GM12892 (cell line): ENCODE measurements at regions not wholly inside any gene's neighbourhood (a gene's known extent, or its start where the extent isn't known, plus 50 kb on each side); places are given as distances from the start of the nearest gene placed in this dataset.

ENCODE experiments used
- POLR2A ChIP-seq: IDR thresholded peaks from 2 replicates; pipeline ENCODE4 v1.6.1; 2011; ENCODE audit warnings: low read depth, low read length, control low read depth
- POLR2AphosphoS5 ChIP-seq: IDR thresholded peaks from 2 replicates; pipeline ENCODE4 v1.6.1; 2011; ENCODE audit warnings: low read depth, low read length, control low read depth

GRCh38 chr9:120257483-120257882 lies 322.5 kb downstream of the CDK5RAP2 start:
- no peak for TF ChIP-seq POLR2AphosphoS5
- no peak for TF ChIP-seq POLR2A
